ENCODE measurements at regions not wholly inside any gene's neighbourhood (a gene's known extent, or its start where the extent isn't known, plus 50 kb on each side); places are given as distances from the start of the nearest gene placed in this dataset.
"Not testable (repeated sequence)": the region's sequence is repeated elsewhere in the genome, so short reads cannot be mapped to it uniquely, and the experiment has no call there.

DNA sequence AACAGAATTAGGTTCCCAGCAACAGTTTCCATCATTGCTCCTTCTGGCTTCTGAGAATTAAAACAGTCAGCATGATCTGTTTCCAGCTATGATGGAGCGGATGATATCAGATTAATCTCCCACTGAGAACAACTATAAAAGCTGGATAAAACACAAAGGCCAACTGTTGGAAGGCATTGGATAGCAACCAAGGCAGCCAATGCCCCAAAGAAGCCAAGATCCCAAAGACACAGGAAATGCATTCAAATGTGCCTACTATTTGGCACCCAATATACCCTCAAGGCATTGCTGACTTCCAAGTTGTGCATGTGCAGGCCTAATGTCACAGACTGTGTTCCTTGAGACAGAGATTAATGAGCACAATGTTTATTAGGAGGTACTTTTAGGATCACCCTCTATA lies 259.3 kb downstream of the ARHGAP12 start:
- TF ChIP-seq HOXB5 (CRISPR knock-in tag; IDR thresholded peaks at IDR 0.05) (no peak), HOXA7 (CRISPR knock-in tag; IDR thresholded peaks at IDR 0.05) (no peak), CBX2 (IDR thresholded peaks at IDR 0.05; ENCODE audit: borderline replicate concordance, low read depth) (no peak), MAFK (IDR thresholded peaks at IDR 0.05; ENCODE audit: partially characterized antibody) (no peak), GATA3 (IDR thresholded peaks at IDR 0.05; ENCODE audit: borderline replicate concordance) (no peak), CHD2 (IDR thresholded peaks at IDR 0.05; ENCODE audit: low read length, partially characterized antibody) (no peak), POLR2A (IDR thresholded peaks at IDR 0.05; ENCODE audit: low read length) (no peak), MAZ (IDR thresholded peaks at IDR 0.05; ENCODE audit: borderline replicate concordance, low read depth, low read length) (no peak), NFE2L2 (conservative IDR thresholded peaks at IDR 0.05; ENCODE audit: low read length) (no peak), CHD4 (IDR thresholded peaks at IDR 0.05; ENCODE audit: borderline replicate concordance) (no peak), SMC3 (IDR thresholded peaks at IDR 0.05) (no peak), PHF8 (IDR thresholded peaks at IDR 0.05; ENCODE audit: borderline replicate concordance, low read depth) (no peak), ESRRA (IDR thresholded peaks at IDR 0.05; ENCODE audit: borderline replicate concordance, low read length) (no peak)
- TF ChIP-seq, protein P1, sequence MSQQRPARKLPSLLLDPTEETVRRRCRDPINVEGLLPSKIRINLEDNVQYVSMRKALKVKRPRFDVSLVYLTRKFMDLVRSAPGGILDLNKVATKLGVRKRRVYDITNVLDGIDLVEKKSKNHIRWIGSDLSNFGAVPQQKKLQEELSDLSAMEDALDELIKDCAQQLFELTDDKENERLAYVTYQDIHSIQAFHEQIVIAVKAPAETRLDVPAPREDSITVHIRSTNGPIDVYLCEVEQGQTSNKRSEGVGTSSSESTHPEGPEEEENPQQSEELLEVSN (IDR thresholded peaks at IDR 0.05; ENCODE audit: borderline replicate concordance, low read depth) = no peak
- WGBS (ENCODE audit: missing lambda C conversion rate) = 61% methylated on average over 1 of the region's 1 CpG
- DNase-seq (ENCODE audit: low read depth in 1 of 2, low spot score in 1 of 2) (no peak), FAIRE-seq (no peak), ATAC-seq (no peak)
- Histone ChIP-seq H3K4me1 (no peaks in the 10 kb centered on the region), H3K9me3 (no peaks in the 10 kb centered on the region; the same call in 2 of the 3 replicates), H3K4me3 (no peak overlapping the region), H3K4me2 (no peak overlapping the region), H3K27ac (no peak overlapping the region)
- ChIA-PET CTCF (no interaction called here), POLR2A (no interaction called here)

GRCh38 chr10:31668326-31668725 lies 260.3 kb downstream of the ARHGAP12 start:
- Histone ChIP-seq H3K4me3 (no peak overlapping the region), H3K4me1 (no peaks in the 10 kb centered on the region), H3K4me2 (no peak overlapping the region), H3K27ac (no peak overlapping the region), H3K9me3 (no peaks in the 10 kb centered on the region; the same call in 2 of the 3 replicates)
- no peak for DNase-seq (ENCODE audit: low read depth in 1 of 2, low spot score in 1 of 2)
- TF ChIP-seq FOXS1 (CRISPR knock-in tag; IDR thresholded peaks at IDR 0.05) = no peak
- TF ChIP-seq PHF8 (IDR thresholded peaks at IDR 0.05; ENCODE audit: borderline replicate concordance, low read depth) = no peak
- POLR2A ChIA-PET = no interaction called here
- CTCF ChIA-PET = no interaction called here
- no peak for ATAC-seq
- FAIRE-seq = no peak

- H3K4me2 ChIP-seq; H3K9me3 ChIP-seq; H3K4me3 ChIP-seq; ATAC-seq; FAIRE-seq; POLR2A ChIA-PET; H3K27ac ChIP-seq; DNase-seq (ENCODE audit: low read depth in 1 of 2, low spot score in 1 of 2); H3K4me1 ChIP-seq: not testable (repeated sequence)
- WGBS (ENCODE audit: missing lambda C conversion rate) = 60% methylated on average over 3 of the region's 3 CpGs
- CTCF ChIA-PET = interaction anchor here (0.7 to 0.9 kb wide), 2 partner anchors 27 to 44 kb away, joined by 3 to 4 read pairs; no protein-coding TSS in a partner anchor
Measured at GRCh38 chr10:31665764-31666279, 262.8 kb downstream of the ARHGAP12 start.

DNA sequence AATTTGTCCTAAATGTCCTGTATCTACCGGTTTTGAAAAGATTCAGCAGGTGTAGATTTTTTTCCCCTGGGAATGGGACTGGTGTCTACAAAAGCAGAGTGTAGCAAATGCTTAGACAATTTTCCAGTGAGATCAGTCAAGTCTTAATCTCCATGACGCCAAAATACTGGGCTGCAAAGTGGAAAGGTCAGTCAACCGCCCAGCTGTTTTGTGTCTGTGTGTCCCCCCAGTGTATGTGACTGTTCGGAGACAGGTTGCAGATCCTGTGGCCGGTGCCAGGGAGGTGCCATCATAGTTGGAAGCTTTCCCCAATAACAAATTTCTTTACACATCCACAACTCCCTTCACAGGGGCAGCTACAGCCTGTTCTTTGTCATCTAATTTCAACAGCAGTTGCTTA lies 263.8 kb downstream of the ARHGAP12 start:
- TF ChIP-seq, protein P2, sequence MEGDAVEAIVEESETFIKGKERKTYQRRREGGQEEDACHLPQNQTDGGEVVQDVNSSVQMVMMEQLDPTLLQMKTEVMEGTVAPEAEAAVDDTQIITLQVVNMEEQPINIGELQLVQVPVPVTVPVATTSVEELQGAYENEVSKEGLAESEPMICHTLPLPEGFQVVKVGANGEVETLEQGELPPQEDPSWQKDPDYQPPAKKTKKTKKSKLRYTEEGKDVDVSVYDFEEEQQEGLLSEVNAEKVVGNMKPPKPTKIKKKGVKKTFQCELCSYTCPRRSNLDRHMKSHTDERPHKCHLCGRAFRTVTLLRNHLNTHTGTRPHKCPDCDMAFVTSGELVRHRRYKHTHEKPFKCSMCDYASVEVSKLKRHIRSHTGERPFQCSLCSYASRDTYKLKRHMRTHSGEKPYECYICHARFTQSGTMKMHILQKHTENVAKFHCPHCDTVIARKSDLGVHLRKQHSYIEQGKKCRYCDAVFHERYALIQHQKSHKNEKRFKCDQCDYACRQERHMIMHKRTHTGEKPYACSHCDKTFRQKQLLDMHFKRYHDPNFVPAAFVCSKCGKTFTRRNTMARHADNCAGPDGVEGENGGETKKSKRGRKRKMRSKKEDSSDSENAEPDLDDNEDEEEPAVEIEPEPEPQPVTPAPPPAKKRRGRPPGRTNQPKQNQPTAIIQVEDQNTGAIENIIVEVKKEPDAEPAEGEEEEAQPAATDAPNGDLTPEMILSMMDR (IDR thresholded peaks at IDR 0.05) = no peak
- no peak for TF ChIP-seq HOXB5 (CRISPR knock-in tag; IDR thresholded peaks at IDR 0.05)
- TF ChIP-seq RFX5 (IDR thresholded peaks at IDR 0.05) = no peak
- TF ChIP-seq, protein P3, sequence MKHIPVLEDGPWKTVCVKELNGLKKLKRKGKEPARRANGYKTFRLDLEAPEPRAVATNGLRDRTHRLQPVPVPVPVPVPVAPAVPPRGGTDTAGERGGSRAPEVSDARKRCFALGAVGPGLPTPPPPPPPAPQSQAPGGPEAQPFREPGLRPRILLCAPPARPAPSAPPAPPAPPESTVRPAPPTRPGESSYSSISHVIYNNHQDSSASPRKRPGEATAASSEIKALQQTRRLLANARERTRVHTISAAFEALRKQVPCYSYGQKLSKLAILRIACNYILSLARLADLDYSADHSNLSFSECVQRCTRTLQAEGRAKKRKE (CRISPR knock-in tag; IDR thresholded peaks at IDR 0.05; ENCODE audit: low read depth) = no peak
- TF ChIP-seq ZFP36 (IDR thresholded peaks at IDR 0.05; ENCODE audit: borderline replicate concordance, partially characterized antibody) = no peak
- no peak for TF ChIP-seq SREBF2 (IDR thresholded peaks at IDR 0.05)
- no peak for TF ChIP-seq CEBPB (IDR thresholded peaks at IDR 0.05)
- TF ChIP-seq, protein P1 (IDR thresholded peaks at IDR 0.05; ENCODE audit: borderline replicate concordance, low read depth) = no peak
- no peak for TF ChIP-seq EHF (CRISPR knock-in tag; IDR thresholded peaks at IDR 0.05)
- TF ChIP-seq ESRRA (IDR thresholded peaks at IDR 0.05; ENCODE audit: borderline replicate concordance, low read length) = no peak
- TF ChIP-seq RARB (CRISPR knock-in tag; IDR thresholded peaks at IDR 0.05) = no peak
- TF ChIP-seq MAFK (IDR thresholded peaks at IDR 0.05; ENCODE audit: partially characterized antibody) = no peak
- TF ChIP-seq TFCP2L1 (CRISPR knock-in tag; IDR thresholded peaks at IDR 0.05) = no peak
- no peak for TF ChIP-seq RAD21 (conservative IDR thresholded peaks at IDR 0.05 in 1 of 2, IDR thresholded peaks at IDR 0.05 in 1 of 2)
- FAIRE-seq = no peak
- Histone ChIP-seq H3K27ac (no peak overlapping the region), H3K4me2 (no peak overlapping the region), H3K4me1 (no peaks in the 10 kb centered on the region), H3K9me3 (no peaks in the 10 kb centered on the region; the same call in 2 of the 3 replicates), H3K4me3 (no peak overlapping the region)
- POLR2A ChIA-PET = no interaction called here
- WGBS (ENCODE audit: missing lambda C conversion rate) = 45% methylated on average over 5 of the region's 5 CpGs
- no peak for ATAC-seq
- DNase-seq (ENCODE audit: low read depth in 1 of 2, low spot score in 1 of 2) = no peak
- CTCF ChIA-PET = no interaction called here

DNA sequence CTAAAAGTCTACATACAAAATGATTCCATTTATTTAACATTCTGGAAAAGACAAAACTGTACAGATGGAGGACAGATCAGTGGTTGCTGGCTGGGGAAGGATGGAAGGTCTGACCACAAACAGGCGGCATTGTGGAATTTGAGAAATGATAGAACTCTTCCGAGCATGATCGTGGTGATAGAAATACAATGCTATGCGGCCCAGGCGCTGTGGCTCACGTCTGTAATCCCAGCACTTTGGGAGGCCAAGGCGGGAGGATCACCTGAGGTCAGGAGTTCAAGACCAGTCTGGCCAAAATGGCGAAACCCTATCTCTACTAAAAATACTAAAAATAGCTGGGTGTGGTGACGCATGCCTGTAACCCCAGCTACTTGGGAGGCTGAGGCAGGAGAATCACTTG lies 264.6 kb downstream of the ARHGAP12 start:
- FAIRE-seq; H3K4me3 ChIP-seq; H3K9me3 ChIP-seq; H3K27ac ChIP-seq; ATAC-seq; H3K4me2 ChIP-seq; POLR2A ChIA-PET; H3K4me1 ChIP-seq; DNase-seq (ENCODE audit: low read depth in 1 of 2, low spot score in 1 of 2): not testable (repeated sequence)
- CTCF ChIA-PET = interaction anchor here (0.7 kb wide), 1 partner anchor 403 kb away, joined by 5 read pairs; no protein-coding TSS in a partner anchor
- 58% methylated on average over 9 of the region's 9 CpGs for WGBS (ENCODE audit: missing lambda C conversion rate)
